BLaER1 treated with 17β-estradiol and CSF1 and Interleukin-3, amounts not matched to agents 10 nM and 100 nM (cell line): ENCODE measurements at regions not wholly inside any gene's neighbourhood (a gene's known extent, or its start where the extent isn't known, plus 50 kb on each side); places are given as distances from the start of the nearest gene placed in this dataset.

Experiments
- H3K27ac ChIP-seq, 11 experiments: shearing (Covaris generic); formaldehyde crosslinking; 2 replicates each; pipeline ENCODE4 v1.8.1; 2022
- H3K27me3 ChIP-seq, 11 experiments: shearing (Covaris generic); formaldehyde crosslinking; 2 replicates each; pipeline ENCODE4 v1.8.1; 2022
- H3K36me3 ChIP-seq, 11 experiments: shearing (Covaris generic); formaldehyde crosslinking; 2 replicates each; pipeline ENCODE4 v1.8.1; 2022
- H3K4me1 ChIP-seq, 10 experiments: shearing (Covaris generic); formaldehyde crosslinking; 2 replicates each; pipeline ENCODE4 v1.8.1; 2022
- H3K4me2 ChIP-seq, 11 experiments: shearing (Covaris generic); formaldehyde crosslinking; 2 replicates each; pipeline ENCODE4 v1.8.1; 2022
- H3K4me3 ChIP-seq, 10 experiments: shearing (Covaris generic); formaldehyde crosslinking; 2 replicates each; pipeline ENCODE4 v1.8.1; 2022
- H3K9ac ChIP-seq, 11 experiments: shearing (Covaris generic); formaldehyde crosslinking; 2 replicates each; pipeline ENCODE4 v1.8.1; 2022
- H3K9me3 ChIP-seq, 11 experiments: shearing (Covaris generic); formaldehyde crosslinking; replicated peaks in 1 of 11; 2 replicates each; pipeline ENCODE4 v1.8.1; 2022
- H4K20me1 ChIP-seq, 11 experiments: shearing (Covaris generic); formaldehyde crosslinking; 2 replicates each; pipeline ENCODE4 v1.8.1; 2022
- Cebpa-rat ChIP-seq, 11 experiments: shearing (Covaris generic); IDR thresholded peaks; 2 replicates each; pipeline ENCODE4 v1.8.1; 2022

- Histone ChIP-seq H3K27me3 (no peaks in the 10 kb centered on the region), H3K27ac (no peak overlapping the region), H3K4me3 (no peak overlapping the region), H3K4me2 (no peak overlapping the region), H3K4me1 (peaks cover 0 to 49% (median 35%) of the 10 kb centered on the region in 10 experiments; a peak in 16 of 20 replicates), H4K20me1 (0 out of 22 replicates have a peak, but pooled peaks cover 0 to 4% (median 0%) of the 10 kb centered on the region in 11 experiments), H3K9ac (no peak overlapping the region), H3K9me3 (no peaks in the 10 kb centered on the region), H3K36me3 (no peaks in the 10 kb centered on the region)
- TF ChIP-seq Cebpa-rat (IDR thresholded peaks at IDR 0.05) = no peak
Measured at GRCh38 chr14:104278214-104278534, 139.8 kb downstream of the KIF26A start.

GRCh38 chr14:104280085-104280901 is 141.9 kb downstream of the KIF26A start:
- Histone ChIP-seq H3K4me1 (peaks cover 0 to 51% (median 35%) of the 10 kb centered on the region in 10 experiments; a peak in 16 of 20 replicates), H3K9me3 (no peaks in the 10 kb centered on the region), H3K36me3 (no peaks in the 10 kb centered on the region), H3K27ac (no peak overlapping the region), H3K27me3 (no peaks in the 10 kb centered on the region), H3K4me2 (peak overlapping the region in 5 of 11 experiments; percentile 76 to 87 (median 80); a peak in 7 of 22 replicates), H3K9ac (0 out of 22 replicates have a peak overlapping the region, but pooled peaks of 1 of the 11 experiments have one; percentile 9), H3K4me3 (no peak overlapping the region), H4K20me1 (0 out of 22 replicates have a peak, but pooled peaks cover 0 to 20% (median 0%) of the 10 kb centered on the region in 11 experiments)
- no peak for TF ChIP-seq Cebpa-rat (IDR thresholded peaks at IDR 0.05)

- Histone ChIP-seq H3K9me3 (no peaks in the 10 kb centered on the region), H3K9ac (peak overlapping the region in 4 of 11 experiments; percentile 52 to 58 (median 56); a peak in 8 of 22 replicates), H3K4me3 (no peak overlapping the region), H4K20me1 (0 out of 22 replicates have a peak, but pooled peaks cover 0 to 20% (median 0%) of the 10 kb centered on the region in 11 experiments), H3K4me2 (peak overlapping the region in 9 of 11 experiments; percentile 30 to 87 (median 78); a peak in 18 of 22 replicates), H3K36me3 (no peaks in the 10 kb centered on the region), H3K27ac (peak overlapping the region in 5 of 11 experiments; percentile 14 to 66 (median 62); a peak in 6 of 22 replicates), H3K27me3 (no peaks in the 10 kb centered on the region), H3K4me1 (peaks cover 0 to 46% (median 31%) of the 10 kb centered on the region in 10 experiments; a peak in 16 of 20 replicates)
- TF ChIP-seq Cebpa-rat (IDR thresholded peaks at IDR 0.05) = no peak
Measured at GRCh38 chr14:104280902-104281767, 142.7 kb downstream of the KIF26A start.

GRCh38 chr14:104281768-104282301 is 143.4 kb downstream of the KIF26A start:
- Histone ChIP-seq H3K9ac (peak overlapping the region in 5 of 11 experiments; percentile 7 to 58 (median 56); a peak in 8 of 22 replicates), H3K4me3 (no peak overlapping the region), H3K36me3 (no peaks in the 10 kb centered on the region), H3K27me3 (no peaks in the 10 kb centered on the region), H3K27ac (peak overlapping the region in 6 of 11 experiments; percentile 14 to 66 (median 56); a peak in 7 of 22 replicates), H4K20me1 (0 out of 22 replicates have a peak, but pooled peaks cover 0 to 20% (median 0%) of the 10 kb centered on the region in 11 experiments), H3K4me1 (peaks cover 0 to 40% (median 25%) of the 10 kb centered on the region in 10 experiments; a peak in 16 of 20 replicates), H3K9me3 (no peaks in the 10 kb centered on the region), H3K4me2 (peak overlapping the region in 9 of 11 experiments; percentile 30 to 87 (median 78); a peak in 18 of 22 replicates)
- no peak for TF ChIP-seq Cebpa-rat (IDR thresholded peaks at IDR 0.05)

GRCh38 chr14:104282332-104283196 is 144.2 kb downstream of the KIF26A start:
- Histone ChIP-seq H3K9ac (peak overlapping the region in 3 of 11 experiments; percentile 52 to 56 (median 56); a peak in 4 of 22 replicates), H3K4me3 (no peak overlapping the region), H3K4me1 (peaks cover 0 to 37% (median 18%) of the 10 kb centered on the region in 10 experiments; a peak in 16 of 20 replicates), H3K9me3 (no peaks in the 10 kb centered on the region), H3K4me2 (peak overlapping the region in 8 of 11 experiments; percentile 60 to 87 (median 78); a peak in 16 of 22 replicates), H3K27me3 (no peaks in the 10 kb centered on the region), H4K20me1 (0 out of 22 replicates have a peak, but pooled peaks cover 0 to 20% (median 0%) of the 10 kb centered on the region in 11 experiments), H3K36me3 (no peaks in the 10 kb centered on the region), H3K27ac (peak overlapping the region in 3 of 11 experiments; percentile 49 to 66 (median 63); a peak in 3 of 22 replicates)
- no peak for TF ChIP-seq Cebpa-rat (IDR thresholded peaks at IDR 0.05)

GRCh38 chr14:104283197-104284106 is 145.1 kb downstream of the KIF26A start:
- Histone ChIP-seq H4K20me1 (0 out of 22 replicates have a peak, but pooled peaks cover 0 to 20% (median 0%) of the 10 kb centered on the region in 11 experiments), H3K4me1 (peaks cover 0 to 36% (median 18%) of the 10 kb centered on the region in 10 experiments; a peak in 16 of 20 replicates), H3K36me3 (no peaks in the 10 kb centered on the region), H3K4me3 (no peak overlapping the region), H3K27me3 (no peaks in the 10 kb centered on the region), H3K4me2 (no peak overlapping the region), H3K9ac (no peak overlapping the region), H3K27ac (no peak overlapping the region), H3K9me3 (no peaks in the 10 kb centered on the region; a peak in 1 of 22 replicates)
- no peak for TF ChIP-seq Cebpa-rat (IDR thresholded peaks at IDR 0.05)

GRCh38 chr14:104284107-104284592 is 145.8 kb downstream of the KIF26A start:
- no peaks in the 10 kb centered on the region for H3K27me3 ChIP-seq
- no peak overlapping the region for H3K27ac ChIP-seq
- peaks cover 0 to 36% (median 18%) of the 10 kb centered on the region in 10 experiments; a peak in 16 of 20 replicates for H3K4me1 ChIP-seq
- 0 out of 22 replicates have a peak, but pooled peaks cover 0 to 20% (median 0%) of the 10 kb centered on the region in 11 experiments for H4K20me1 ChIP-seq
- TF ChIP-seq Cebpa-rat (IDR thresholded peaks at IDR 0.05) = no peak
- H3K36me3 ChIP-seq = no peaks in the 10 kb centered on the region
- peaks cover 0 to 3% (median 0%) of the 10 kb centered on the region in 11 experiments; a peak in 2 of 22 replicates for H3K9me3 ChIP-seq
- no peak overlapping the region for H3K4me3 ChIP-seq
- H3K9ac ChIP-seq = no peak overlapping the region
- no peak overlapping the region for H3K4me2 ChIP-seq
